ENCODE measurements at regions not wholly inside any gene's neighbourhood (a gene's known extent, or its start where the extent isn't known, plus 50 kb on each side); places are given as distances from the start of the nearest gene placed in this dataset.

DNA sequence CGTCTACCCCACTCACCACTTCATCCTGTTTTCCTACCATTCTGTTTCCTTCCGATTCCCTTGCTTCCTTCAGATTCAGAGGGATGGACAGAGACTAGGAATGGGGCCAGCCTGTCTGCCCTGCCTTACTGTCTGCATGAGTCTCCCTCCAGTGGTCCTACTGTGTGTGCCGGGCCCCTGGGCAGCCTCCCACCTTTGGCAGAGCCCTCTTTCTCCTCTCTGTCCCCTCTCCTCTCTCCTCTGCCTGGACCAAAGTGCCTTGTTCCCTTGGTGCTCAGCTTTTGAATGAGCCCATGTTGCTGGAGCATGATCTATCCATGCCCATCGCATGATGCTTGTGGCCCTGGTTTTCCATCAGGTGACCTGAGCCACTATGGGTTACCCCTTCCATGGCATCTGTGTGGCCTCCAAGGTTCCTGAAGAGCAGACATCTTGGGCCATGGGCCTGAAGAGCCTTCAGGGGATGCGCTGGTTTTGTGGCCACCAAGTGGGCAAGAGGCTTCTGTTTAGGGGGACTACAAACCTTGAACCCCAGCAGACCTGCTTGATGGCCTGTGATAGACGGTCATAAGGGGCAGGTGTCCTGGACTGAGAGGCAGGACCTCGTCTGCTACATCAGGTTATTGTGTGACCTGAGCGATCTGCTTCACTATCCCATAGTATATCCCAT is 54.2 kb upstream of the BCL11B start:
- H3K27ac Mint-ChIP-seq (ENCODE audit: low read depth, unreplicated experiment), result peak overlapping the region; percentile 16
- no peak for DNase-seq (ENCODE audit: unreplicated experiment)
- POLR2A ChIA-PET, result no interaction called here
- H3K4me3 Mint-ChIP-seq (ENCODE audit: unreplicated experiment), result no peak overlapping the region
- no TSS peak for BruUV-seq (replicated peaks)
- TF ChIP-seq, protein P1, sequence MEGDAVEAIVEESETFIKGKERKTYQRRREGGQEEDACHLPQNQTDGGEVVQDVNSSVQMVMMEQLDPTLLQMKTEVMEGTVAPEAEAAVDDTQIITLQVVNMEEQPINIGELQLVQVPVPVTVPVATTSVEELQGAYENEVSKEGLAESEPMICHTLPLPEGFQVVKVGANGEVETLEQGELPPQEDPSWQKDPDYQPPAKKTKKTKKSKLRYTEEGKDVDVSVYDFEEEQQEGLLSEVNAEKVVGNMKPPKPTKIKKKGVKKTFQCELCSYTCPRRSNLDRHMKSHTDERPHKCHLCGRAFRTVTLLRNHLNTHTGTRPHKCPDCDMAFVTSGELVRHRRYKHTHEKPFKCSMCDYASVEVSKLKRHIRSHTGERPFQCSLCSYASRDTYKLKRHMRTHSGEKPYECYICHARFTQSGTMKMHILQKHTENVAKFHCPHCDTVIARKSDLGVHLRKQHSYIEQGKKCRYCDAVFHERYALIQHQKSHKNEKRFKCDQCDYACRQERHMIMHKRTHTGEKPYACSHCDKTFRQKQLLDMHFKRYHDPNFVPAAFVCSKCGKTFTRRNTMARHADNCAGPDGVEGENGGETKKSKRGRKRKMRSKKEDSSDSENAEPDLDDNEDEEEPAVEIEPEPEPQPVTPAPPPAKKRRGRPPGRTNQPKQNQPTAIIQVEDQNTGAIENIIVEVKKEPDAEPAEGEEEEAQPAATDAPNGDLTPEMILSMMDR (IDR thresholded peaks at IDR 0.05; ENCODE audit: unreplicated experiment), result no peak
- no peaks in the 10 kb centered on the region for H3K36me3 Mint-ChIP-seq (ENCODE audit: insufficient read depth, unreplicated experiment)
- CTCF ChIA-PET, result no interaction called here
- intact Hi-C loops (cut with micrococcal nuclease), result no loop called here
- no peaks in the 10 kb centered on the region for H3K9me3 Mint-ChIP-seq (ENCODE audit: unreplicated experiment)
- H3K4me1 Mint-ChIP-seq (ENCODE audit: insufficient read depth, unreplicated experiment), result peaks cover 4% of the 10 kb centered on the region
- H3K27me3 Mint-ChIP-seq (ENCODE audit: insufficient read depth, unreplicated experiment), result no peaks in the 10 kb centered on the region

DNA sequence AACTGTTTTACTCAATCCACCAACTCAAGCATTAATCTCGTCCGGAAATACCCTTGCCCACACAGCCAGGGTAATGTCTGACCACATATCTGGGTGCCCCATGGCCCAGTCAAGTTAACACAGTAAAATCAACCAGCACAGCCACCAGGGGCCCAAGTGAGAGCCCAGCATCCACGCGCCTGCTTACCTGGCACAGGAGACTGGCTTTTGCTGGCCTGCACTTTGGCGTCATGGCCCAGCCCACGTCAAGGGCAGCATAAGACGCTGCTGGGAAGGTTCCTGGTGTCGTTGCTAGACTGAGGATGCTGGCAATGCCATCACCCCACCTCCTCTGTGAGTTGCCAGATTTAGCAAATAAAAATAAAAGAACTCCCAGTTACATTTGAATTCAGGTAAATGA is 53.6 kb upstream of the BCL11B start:
- Mint-ChIP-seq H3K4me1 (ENCODE audit: insufficient read depth, unreplicated experiment) (peaks cover 6% of the 10 kb centered on the region), H3K9me3 (ENCODE audit: unreplicated experiment) (no peaks in the 10 kb centered on the region), H3K27me3 (ENCODE audit: insufficient read depth, unreplicated experiment) (no peaks in the 10 kb centered on the region), H3K4me3 (ENCODE audit: unreplicated experiment) (no peak overlapping the region), H3K36me3 (ENCODE audit: insufficient read depth, unreplicated experiment) (no peaks in the 10 kb centered on the region), H3K27ac (ENCODE audit: low read depth, unreplicated experiment) (peak overlapping the region; percentile 16)
- CTCF ChIA-PET, result no interaction called here
- no peak for DNase-seq (ENCODE audit: unreplicated experiment)
- BruUV-seq (replicated peaks), result no TSS peak
- TF ChIP-seq, protein P1 (IDR thresholded peaks at IDR 0.05; ENCODE audit: unreplicated experiment), result no peak
- intact Hi-C loops (cut with micrococcal nuclease), result no loop called here
- POLR2A ChIA-PET, result no interaction called here

DNA sequence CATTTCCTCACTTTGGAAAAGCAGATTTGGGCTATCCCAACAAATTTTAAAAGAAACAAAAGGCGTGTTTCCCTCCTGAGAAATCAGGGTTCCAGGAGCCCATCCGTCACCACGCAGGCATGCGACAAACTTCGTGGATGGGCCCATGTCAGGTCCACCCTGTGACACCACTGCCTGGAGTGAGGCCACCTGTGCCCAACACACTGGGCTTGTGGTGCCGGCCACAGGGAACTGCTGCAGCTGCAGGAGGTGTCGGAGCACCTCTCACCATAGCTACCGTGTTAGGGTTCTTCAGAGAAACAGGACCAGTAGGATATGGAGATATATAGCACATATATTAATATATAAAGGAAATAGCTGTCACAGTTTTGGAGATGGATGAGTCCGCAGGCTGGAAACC is 53.0 kb upstream of the BCL11B start:
- Mint-ChIP-seq H3K27ac (ENCODE audit: low read depth, unreplicated experiment) (no peak overlapping the region), H3K9me3 (ENCODE audit: unreplicated experiment) (no peaks in the 10 kb centered on the region), H3K4me1 (ENCODE audit: insufficient read depth, unreplicated experiment) (peaks cover 6% of the 10 kb centered on the region), H3K27me3 (ENCODE audit: insufficient read depth, unreplicated experiment) (no peaks in the 10 kb centered on the region), H3K36me3 (ENCODE audit: insufficient read depth, unreplicated experiment) (no peaks in the 10 kb centered on the region), H3K4me3 (ENCODE audit: unreplicated experiment) (no peak overlapping the region)
- ChIA-PET CTCF (no interaction called here), POLR2A (interaction anchor here (0.6 kb wide), 1 partner anchor 170 kb away, joined by 3 read pairs; no protein-coding TSS in a partner anchor)
- TF ChIP-seq, protein P1 (IDR thresholded peaks at IDR 0.05; ENCODE audit: unreplicated experiment), result no peak
- DNase-seq (ENCODE audit: unreplicated experiment), result no peak
- BruUV-seq (replicated peaks), result no TSS peak
- intact Hi-C loops (cut with micrococcal nuclease), result no loop called here

DNA sequence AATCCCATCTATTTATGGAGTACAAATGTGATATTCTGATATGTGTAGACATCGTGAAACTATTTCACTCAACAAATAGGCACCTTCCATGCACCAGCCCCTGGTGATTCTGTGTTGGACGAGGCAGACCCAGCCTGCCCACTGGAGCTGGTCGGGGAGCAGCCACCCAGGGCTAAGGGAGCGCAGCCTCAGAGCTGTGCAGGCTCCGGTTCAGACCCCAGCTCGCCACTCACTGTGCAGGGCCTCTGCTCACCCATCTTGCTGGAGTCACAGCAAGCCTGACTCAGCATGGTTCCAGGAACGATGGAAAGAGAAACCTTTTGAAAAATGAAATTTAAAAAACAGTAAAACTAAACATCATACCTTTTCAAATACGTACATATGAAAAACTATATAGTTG is 52.3 kb upstream of the BCL11B start:
- ChIA-PET POLR2A (no interaction called here), CTCF (no interaction called here)
- no peaks in the 10 kb centered on the region for H3K36me3 Mint-ChIP-seq (ENCODE audit: insufficient read depth, unreplicated experiment)
- TF ChIP-seq, protein P1 (IDR thresholded peaks at IDR 0.05; ENCODE audit: unreplicated experiment), result no peak
- no TSS peak for BruUV-seq (replicated peaks)
- no peaks in the 10 kb centered on the region for H3K9me3 Mint-ChIP-seq (ENCODE audit: unreplicated experiment)
- no peak overlapping the region for H3K4me3 Mint-ChIP-seq (ENCODE audit: unreplicated experiment)
- H3K27ac Mint-ChIP-seq (ENCODE audit: low read depth, unreplicated experiment), result no peak overlapping the region
- H3K4me1 Mint-ChIP-seq (ENCODE audit: insufficient read depth, unreplicated experiment), result peaks cover 6% of the 10 kb centered on the region
- intact Hi-C loops (cut with micrococcal nuclease), result no loop called here
- DNase-seq (ENCODE audit: unreplicated experiment), result no peak
- no peaks in the 10 kb centered on the region for H3K27me3 Mint-ChIP-seq (ENCODE audit: insufficient read depth, unreplicated experiment)
